Fibroblast of mammary gland (primary cell): ENCODE measurements at regions not wholly inside any gene's neighbourhood (a gene's known extent, or its start where the extent isn't known, plus 50 kb on each side); places are given as distances from the start of the nearest gene placed in this dataset.
A peak's percentile ranks its signal among the peaks of the same experiment; 100 is the strongest.

Experiments used
- DNase-seq: peaks from one replicate; pipeline ENCODE4 v3.0.0-alpha.2; 2010; ENCODE audit warnings: low read depth
- H3K4me3 ChIP-seq: 2 replicates; pipeline ENCODE4 v1.5.1; 2011; ENCODE audit warnings: low read depth, mild to moderate bottlenecking, low read length, moderate library complexity; ENCODE audit not compliant: control insufficient read depth
- TF ChIP-seq, protein P1 (sequence below): conservative IDR thresholded peaks from 2 replicates; pipeline ENCODE4 v1.5.1; 2011; ENCODE audit warnings: low read depth, low read length, inconsistent platforms; ENCODE audit not compliant: control insufficient read depth, insufficient read depth

DNA sequence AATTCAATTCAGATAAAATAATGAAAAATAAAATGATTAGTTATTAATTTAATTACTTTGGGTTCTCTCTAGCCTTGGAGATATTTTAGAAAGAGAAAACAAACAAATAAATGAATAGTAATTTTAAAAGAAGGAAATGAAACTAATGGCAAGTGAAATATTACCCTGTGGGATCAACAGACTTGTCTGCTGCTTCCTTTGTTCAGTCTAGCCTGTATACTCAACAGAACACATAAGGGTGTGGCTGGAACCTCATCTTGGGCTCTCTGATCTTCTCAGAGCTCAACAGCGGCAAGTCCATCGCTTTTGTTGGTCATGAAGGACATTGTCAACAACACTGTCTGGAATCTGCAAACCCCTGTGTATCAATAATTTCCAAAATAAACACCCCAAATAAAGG is 904.9 kb downstream of the IPMK start:
- no peak for DNase-seq
- no peak overlapping the region for H3K4me3 ChIP-seq
- TF ChIP-seq, protein P1, sequence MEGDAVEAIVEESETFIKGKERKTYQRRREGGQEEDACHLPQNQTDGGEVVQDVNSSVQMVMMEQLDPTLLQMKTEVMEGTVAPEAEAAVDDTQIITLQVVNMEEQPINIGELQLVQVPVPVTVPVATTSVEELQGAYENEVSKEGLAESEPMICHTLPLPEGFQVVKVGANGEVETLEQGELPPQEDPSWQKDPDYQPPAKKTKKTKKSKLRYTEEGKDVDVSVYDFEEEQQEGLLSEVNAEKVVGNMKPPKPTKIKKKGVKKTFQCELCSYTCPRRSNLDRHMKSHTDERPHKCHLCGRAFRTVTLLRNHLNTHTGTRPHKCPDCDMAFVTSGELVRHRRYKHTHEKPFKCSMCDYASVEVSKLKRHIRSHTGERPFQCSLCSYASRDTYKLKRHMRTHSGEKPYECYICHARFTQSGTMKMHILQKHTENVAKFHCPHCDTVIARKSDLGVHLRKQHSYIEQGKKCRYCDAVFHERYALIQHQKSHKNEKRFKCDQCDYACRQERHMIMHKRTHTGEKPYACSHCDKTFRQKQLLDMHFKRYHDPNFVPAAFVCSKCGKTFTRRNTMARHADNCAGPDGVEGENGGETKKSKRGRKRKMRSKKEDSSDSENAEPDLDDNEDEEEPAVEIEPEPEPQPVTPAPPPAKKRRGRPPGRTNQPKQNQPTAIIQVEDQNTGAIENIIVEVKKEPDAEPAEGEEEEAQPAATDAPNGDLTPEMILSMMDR = no peak

DNA sequence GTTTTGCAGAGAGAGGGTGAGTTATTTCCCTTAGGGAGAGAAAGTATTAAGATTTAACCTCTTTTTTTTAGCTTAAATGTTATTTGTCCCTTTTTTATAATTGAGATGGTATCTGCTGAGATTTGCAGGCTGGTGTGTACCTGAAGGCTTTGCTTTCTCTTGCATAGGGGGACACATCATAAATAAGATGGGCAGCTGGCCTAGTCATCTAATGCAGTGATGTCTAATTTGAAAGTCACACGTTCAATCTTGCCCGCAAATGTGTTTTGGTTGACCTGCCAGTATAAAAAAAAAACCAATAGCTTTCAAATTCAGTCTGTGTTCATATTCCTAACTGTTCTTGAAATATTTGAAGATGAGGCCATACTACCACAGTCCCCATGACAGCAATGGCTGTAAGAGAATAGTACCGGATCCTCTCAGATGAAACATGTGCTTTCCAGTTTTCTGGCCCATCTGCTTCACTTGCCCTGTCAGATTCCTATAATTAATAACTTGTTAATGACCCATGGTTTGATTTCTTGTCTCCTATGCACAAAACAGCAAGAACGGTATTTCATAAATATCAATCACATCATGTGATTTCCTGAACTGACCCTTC is 914.2 kb downstream of the IPMK start:
- no peak for DNase-seq
- TF ChIP-seq, protein P1 = no peak
- H3K4me3 ChIP-seq = no peak overlapping the region

DNA sequence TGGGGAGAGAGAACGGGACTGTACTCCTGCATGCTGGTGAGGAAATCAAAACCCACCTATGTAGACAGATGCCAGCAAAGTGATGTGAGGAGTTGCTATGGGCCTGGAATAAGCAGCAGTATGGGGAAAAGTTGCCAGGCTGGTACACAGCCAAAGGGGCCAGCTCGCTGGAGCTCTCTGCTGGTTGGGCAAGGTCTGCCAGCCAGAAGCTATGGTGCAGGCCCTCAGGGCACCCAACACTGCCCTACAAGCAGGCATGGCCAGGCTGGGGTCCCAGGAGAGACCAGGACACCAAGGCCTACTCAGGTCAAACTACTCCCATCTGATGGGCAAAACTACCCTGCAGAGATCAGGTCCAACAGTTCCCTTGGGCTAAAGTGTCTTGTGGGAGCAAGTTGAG is 916.6 kb downstream of the IPMK start:
- TF ChIP-seq, protein P1 = no peak
- no peak overlapping the region for H3K4me3 ChIP-seq
- no peak for DNase-seq

DNA sequence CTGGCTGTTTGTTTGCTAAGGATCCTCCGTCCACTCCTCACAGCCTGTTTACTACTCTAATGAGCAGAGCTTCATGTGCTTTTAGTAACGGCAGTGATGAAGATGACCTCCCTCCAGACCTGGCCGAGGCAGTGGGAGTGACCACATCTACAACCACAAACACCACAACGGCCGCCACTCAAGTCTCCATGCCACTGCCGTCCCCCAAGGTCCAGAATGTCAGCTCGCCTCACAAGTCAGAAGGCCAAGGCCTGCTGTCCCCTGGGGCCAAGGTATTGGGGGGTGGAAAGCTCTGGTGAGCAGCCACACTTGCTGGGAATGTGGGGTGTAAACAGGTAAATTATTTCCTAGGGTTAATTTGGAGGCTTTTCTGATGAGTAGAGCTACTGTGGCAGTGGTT is 926.4 kb downstream of the IPMK start:
- DNase-seq = no peak
- H3K4me3 ChIP-seq = no peak overlapping the region
- TF ChIP-seq, protein P1 = no peak

DNA sequence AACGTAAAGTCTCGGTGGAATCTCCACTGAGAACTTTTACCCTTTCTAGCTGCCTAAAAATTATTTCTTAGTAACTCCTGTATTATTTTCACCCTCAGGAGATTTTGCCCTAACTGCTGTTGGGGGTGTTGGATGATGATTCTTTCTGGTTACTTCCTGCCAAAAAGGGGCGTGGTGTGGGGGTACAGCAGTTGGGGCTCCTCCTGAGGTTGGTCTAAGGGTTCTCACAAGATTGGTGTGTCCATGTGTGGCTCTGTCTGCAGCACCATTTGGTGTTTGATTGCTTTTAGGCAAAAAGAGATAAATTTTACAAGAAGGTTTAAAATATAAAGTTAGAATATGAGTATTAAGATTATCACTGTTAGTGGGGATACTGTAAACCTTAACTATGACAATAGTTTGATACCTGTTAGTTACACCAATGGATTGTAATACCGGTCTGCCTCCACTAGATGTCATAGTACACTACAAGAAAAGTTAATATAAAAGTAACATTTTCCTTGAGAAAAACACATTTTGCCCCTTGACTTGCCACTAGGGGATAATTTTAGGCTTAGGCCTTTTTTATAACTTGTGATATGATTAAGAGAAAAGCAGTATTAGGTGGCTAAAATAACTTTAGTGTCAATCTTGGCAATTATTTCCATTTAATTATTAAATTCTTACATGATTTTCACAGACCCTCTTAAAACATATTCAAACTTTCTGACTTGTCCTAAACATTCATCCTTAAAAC is 928.7 kb downstream of the IPMK start:
- peak; percentile 48 for DNase-seq
- TF ChIP-seq, protein P1 = peak; percentile 64
- H3K4me3 ChIP-seq = no peak overlapping the region

DNA sequence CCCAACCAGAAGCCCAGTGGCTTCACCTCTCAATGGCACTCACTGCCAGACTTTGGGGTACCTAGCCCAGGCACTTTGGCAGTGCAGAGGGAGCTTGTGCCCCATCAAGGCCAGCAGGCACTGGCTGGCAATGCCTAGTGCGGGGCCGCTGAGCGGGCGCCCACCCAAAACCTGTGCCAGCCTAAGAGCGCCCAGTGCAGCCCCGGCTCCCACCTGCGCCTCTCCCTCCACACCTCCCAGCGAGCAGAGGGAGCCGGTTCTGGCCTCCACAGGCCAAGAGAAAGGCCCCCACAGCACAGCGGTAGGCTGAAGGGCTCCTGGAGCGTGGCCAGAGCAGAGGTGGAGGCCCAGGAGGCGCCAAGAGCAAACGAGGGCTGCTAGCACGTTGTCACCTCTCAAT is 930.8 kb downstream of the IPMK start:
- TF ChIP-seq, protein P1 = no peak
- no peak for DNase-seq
- H3K4me3 ChIP-seq = no peak overlapping the region
